Fibroblast of skin of scalp (primary cell): ENCODE measurements at regions not wholly inside any gene's neighbourhood (a gene's known extent, or its start where the extent isn't known, plus 50 kb on each side); places are given as distances from the start of the nearest gene placed in this dataset.

Experiments used
- DNase-seq: peaks from one replicate; pipeline ENCODE4 v3.0.0-alpha.2; 2013

- no peak for DNase-seq
These were observed 61.6 kb downstream of the LSM5 start for GRCh38 chr7:32428546-32428945.

GRCh38 chr7:32427769-32428291, 62.4 kb downstream of the LSM5 start:
- DNase-seq: peak; percentile 83

GRCh38 chr7:32416846-32417245, 73.3 kb downstream of the LSM5 start:
- no peak for DNase-seq

GRCh38 chr7:32415936-32416335, 74.2 kb downstream of the LSM5 start:
- no peak for DNase-seq

- no peak for DNase-seq
These were observed 74.7 kb downstream of the LSM5 start for GRCh38 chr7:32415519-32415918.

GRCh38 chr7:32412471-32412870, 77.7 kb downstream of the LSM5 start:
- DNase-seq: no peak

GRCh38 chr7:32410545-32410944, 79.6 kb downstream of the LSM5 start:
- no peak for DNase-seq

GRCh38 chr7:32406386-32406785, 83.8 kb downstream of the LSM5 start:
- no peak for DNase-seq

GRCh38 chr7:32403463-32404229, 86.5 kb downstream of the LSM5 start:
- no peak for DNase-seq

- DNase-seq: no peak
These were observed 89.5 kb downstream of the LSM5 start for GRCh38 chr7:32400676-32401075.

- no peak for DNase-seq
These were observed 90.9 kb downstream of the LSM5 start for GRCh38 chr7:32399311-32399710.

GRCh38 chr7:32395168-32395567, 95.0 kb downstream of the LSM5 start:
- no peak for DNase-seq

- no peak for DNase-seq
These were observed 96.3 kb downstream of the LSM5 start for GRCh38 chr7:32393861-32394260.

GRCh38 chr7:32390210-32390609, 100.0 kb downstream of the LSM5 start:
- DNase-seq: no peak

GRCh38 chr7:32385316-32385956, 104.7 kb downstream of the LSM5 start:
- DNase-seq: no peak

GRCh38 chr7:32381024-32381601, 109.1 kb downstream of the LSM5 start:
- DNase-seq: no peak

GRCh38 chr7:32379510-32380112, 110.6 kb downstream of the LSM5 start:
- DNase-seq: no peak

- DNase-seq: no peak
These were observed 111.2 kb downstream of the LSM5 start for GRCh38 chr7:32378988-32379387.

- DNase-seq: no peak
These were observed 125.6 kb downstream of the LSM5 start for GRCh38 chr7:32364581-32364980.

- no peak for DNase-seq
These were observed 130.1 kb downstream of the LSM5 start for GRCh38 chr7:32360127-32360526.

- peak; percentile 1 for DNase-seq
These were observed 132.5 kb downstream of the LSM5 start for GRCh38 chr7:32357535-32358277.

- DNase-seq: peak; percentile 4
These were observed 142.8 kb downstream of the LSM5 start for GRCh38 chr7:32347244-32347828.
